ENCODE measurements at regions not wholly inside any gene's neighbourhood (a gene's known extent, or its start where the extent isn't known, plus 50 kb on each side); places are given as distances from the start of the nearest gene placed in this dataset.
"Not testable (repeated sequence)": the region's sequence is repeated elsewhere in the genome, so short reads cannot be mapped to it uniquely, and the experiment has no call there.

GRCh38 chr4:72701987-72702819 is 133.2 kb upstream of the ADAMTS3 start:
- Histone ChIP-seq H3K36me3 (ENCODE audit: control insufficient read depth in 2 of 3, insufficient read depth in 3 of 3, low read length in 3 of 3) (no peaks in the 10 kb centered on the region), H3K9ac (ENCODE audit: low read length in 3 of 3) (peak overlapping the region in 1 of 3 donors; percentile 8), H3K4me3 (ENCODE audit: low read length in 3 of 3) (peak overlapping the region; percentile 47 to 62 (median 57)), H3K27ac (ENCODE audit: low read depth in 2 of 2, low read length in 2 of 2) (no peak overlapping the region), H3K27me3 (ENCODE audit: control insufficient read depth, insufficient read depth, low read length) (no peaks in the 10 kb centered on the region), H3K4me1 (ENCODE audit: control insufficient read depth in 2 of 3, insufficient read depth in 2 of 3, low read depth in 1 of 3, low read length in 3 of 3) (no peaks in the 10 kb centered on the region), H3K9me3 (ENCODE audit: control insufficient read depth in 2 of 3, insufficient read depth in 1 of 3, low read length in 3 of 3) (no peaks in the 10 kb centered on the region)
- FAIRE-seq (peak; percentile 65), DNase-seq (peak in 3 of 5 donors; percentile 14 to 80 (median 55))
- peak; percentile 58 for TF ChIP-seq CTCF (IDR thresholded peaks at IDR 0.05; ENCODE audit: borderline replicate concordance, extremely low read depth, insufficient read depth)
- intact Hi-C loops (cut with DNase I) = no loop called here

GRCh38 chr4:72690771-72691170 is 121.8 kb upstream of the ADAMTS3 start:
- TF ChIP-seq CTCF (IDR thresholded peaks at IDR 0.05; ENCODE audit: borderline replicate concordance, extremely low read depth, insufficient read depth) = no peak
- Histone ChIP-seq H3K27ac (ENCODE audit: low read depth in 2 of 2, low read length in 2 of 2) (no peak overlapping the region), H3K9me3 (ENCODE audit: control insufficient read depth in 2 of 3, insufficient read depth in 1 of 3, low read length in 3 of 3) (no peaks in the 10 kb centered on the region), H3K4me3 (ENCODE audit: low read length in 3 of 3) (no peak overlapping the region), H3K36me3 (ENCODE audit: control insufficient read depth in 2 of 3, insufficient read depth in 3 of 3, low read length in 3 of 3) (no peaks in the 10 kb centered on the region), H3K9ac (ENCODE audit: low read length in 3 of 3) (no peak overlapping the region), H3K4me1 (ENCODE audit: control insufficient read depth in 2 of 3, insufficient read depth in 2 of 3, low read depth in 1 of 3, low read length in 3 of 3) (no peaks in the 10 kb centered on the region), H3K27me3 (ENCODE audit: control insufficient read depth, insufficient read depth, low read length) (no peaks in the 10 kb centered on the region)
- DNase-seq (peak in 1 of 5 donors; percentile 12), FAIRE-seq (no peak)
- intact Hi-C loops (cut with DNase I) = no loop called here

GRCh38 chr4:72689923-72690322 is 120.9 kb upstream of the ADAMTS3 start:
- no peaks in the 10 kb centered on the region for H3K9me3 ChIP-seq (ENCODE audit: control insufficient read depth in 2 of 3, insufficient read depth in 1 of 3, low read length in 3 of 3)
- H3K4me1 ChIP-seq (ENCODE audit: control insufficient read depth in 2 of 3, insufficient read depth in 2 of 3, low read depth in 1 of 3, low read length in 3 of 3) = no peaks in the 10 kb centered on the region
- H3K27ac ChIP-seq (ENCODE audit: low read depth in 2 of 2, low read length in 2 of 2) = no peak overlapping the region
- FAIRE-seq (no peak), DNase-seq (no peak)
- no peaks in the 10 kb centered on the region for H3K27me3 ChIP-seq (ENCODE audit: control insufficient read depth, insufficient read depth, low read length)
- no peak overlapping the region for H3K9ac ChIP-seq (ENCODE audit: low read length in 3 of 3)
- intact Hi-C loops (cut with DNase I) = no loop called here
- no peak overlapping the region for H3K4me3 ChIP-seq (ENCODE audit: low read length in 3 of 3)
- TF ChIP-seq CTCF (IDR thresholded peaks at IDR 0.05; ENCODE audit: borderline replicate concordance, extremely low read depth, insufficient read depth) = no peak
- H3K36me3 ChIP-seq (ENCODE audit: control insufficient read depth in 2 of 3, insufficient read depth in 3 of 3, low read length in 3 of 3) = no peaks in the 10 kb centered on the region

GRCh38 chr4:72686390-72686789 is 117.4 kb upstream of the ADAMTS3 start:
- H3K4me1 ChIP-seq (ENCODE audit: control insufficient read depth in 2 of 3, insufficient read depth in 2 of 3, low read depth in 1 of 3, low read length in 3 of 3); H3K9ac ChIP-seq (ENCODE audit: low read length in 3 of 3); intact Hi-C loops (cut with DNase I); DNase-seq; H3K4me3 ChIP-seq (ENCODE audit: low read length in 3 of 3); H3K27me3 ChIP-seq (ENCODE audit: control insufficient read depth, insufficient read depth, low read length); H3K9me3 ChIP-seq (ENCODE audit: control insufficient read depth in 2 of 3, insufficient read depth in 1 of 3, low read length in 3 of 3); H3K27ac ChIP-seq (ENCODE audit: low read depth in 2 of 2, low read length in 2 of 2); FAIRE-seq; H3K36me3 ChIP-seq (ENCODE audit: control insufficient read depth in 2 of 3, insufficient read depth in 3 of 3, low read length in 3 of 3): not testable (repeated sequence)
